ENCODE measurements at regions not wholly inside any gene's neighbourhood (a gene's known extent, or its start where the extent isn't known, plus 50 kb on each side); places are given as distances from the start of the nearest gene placed in this dataset.

DNA sequence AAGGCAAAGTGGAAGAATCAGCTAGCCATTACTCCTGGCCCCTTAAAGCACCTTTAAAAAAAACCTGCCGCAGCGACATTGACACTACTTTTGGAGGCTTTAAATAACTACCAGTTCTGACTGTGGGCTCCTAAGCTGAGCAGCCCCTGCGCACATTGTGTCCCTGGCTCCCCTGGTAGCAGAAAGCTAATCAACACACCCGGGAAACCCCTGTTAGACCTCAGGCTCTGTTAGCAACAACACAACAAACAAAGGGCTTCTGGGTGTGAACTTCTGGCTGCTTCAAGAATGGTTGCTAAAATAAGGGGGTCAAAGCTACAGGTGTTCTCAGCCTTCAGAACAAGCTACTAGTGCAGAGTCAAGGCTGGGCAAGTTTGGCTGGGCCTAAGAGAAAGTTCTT is 83.6 kb downstream of the TMEM100 start:
- TF ChIP-seq EZH2 (IDR thresholded peaks at IDR 0.05) (no peak), POLR2AphosphoS5 (IDR thresholded peaks at IDR 0.05; ENCODE audit: borderline replicate concordance, low read depth, low read length) (no peak)
